GM18517 (cell line): ENCODE measurements at regions not wholly inside any gene's neighbourhood (a gene's known extent, or its start where the extent isn't known, plus 50 kb on each side); places are given as distances from the start of the nearest gene placed in this dataset.
"Not testable (repeated sequence)": the region's sequence is repeated elsewhere in the genome, so short reads cannot be mapped to it uniquely, and the experiment has no call there.

Experiments used
- ATAC-seq: cut with Tn5 transposase; IDR thresholded peaks from one replicate; pipeline ENCODE4 v1.9.1; 2021; ENCODE audit warnings: mild to moderate bottlenecking, moderate library complexity; ENCODE audit not compliant: unreplicated experiment

GRCh38 chr12:27864521-27864920, 84.5 kb upstream of the MANSC4 start:
- ATAC-seq, result no peak

DNA sequence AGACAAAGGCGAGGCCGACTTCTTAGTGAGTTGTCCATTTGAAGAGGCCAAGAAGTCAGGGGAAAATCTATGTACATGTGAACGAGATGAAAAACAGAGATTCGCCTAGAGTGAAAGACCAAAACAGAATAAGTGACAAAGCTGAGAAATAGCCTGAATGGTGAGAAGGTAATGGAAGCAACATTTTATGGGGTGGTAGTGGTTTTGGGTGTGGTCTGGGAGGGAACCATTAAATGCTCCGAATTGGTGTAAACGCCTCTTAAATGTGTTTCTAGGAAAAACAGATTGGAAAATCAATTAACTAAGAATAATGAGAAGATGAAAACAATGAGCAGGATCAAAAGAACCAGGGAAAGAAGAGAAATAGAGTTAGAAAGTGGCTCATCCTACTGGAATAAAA, 83.8 kb upstream of the MANSC4 start:
- ATAC-seq, result no peak

- ATAC-seq, result peak; percentile 95
Measured at GRCh38 chr12:27861428-27862167, 81.6 kb upstream of the MANSC4 start.

GRCh38 chr12:27859648-27860047, 79.6 kb upstream of the MANSC4 start:
- ATAC-seq, result no peak

- ATAC-seq, result not testable (repeated sequence)
Measured at GRCh38 chr12:27857006-27857405, 77.0 kb upstream of the MANSC4 start.

GRCh38 chr12:27852742-27853141, 72.7 kb upstream of the MANSC4 start:
- ATAC-seq, result no peak
